D721Med (cell line): ENCODE measurements at regions not wholly inside any gene's neighbourhood (a gene's known extent, or its start where the extent isn't known, plus 50 kb on each side); places are given as distances from the start of the nearest gene placed in this dataset.
"Not testable (repeated sequence)": the region's sequence is repeated elsewhere in the genome, so short reads cannot be mapped to it uniquely, and the experiment has no call there.

Experiments used
- DNase-seq: peaks from one replicate; pipeline ENCODE4 v3.0.0; 2011; ENCODE audit warnings: low spot score; ENCODE audit not compliant: insufficient read length
- FAIRE-seq: peaks from 2 replicates; lab custom pipeline; 2011; peaks lifted over from hg19 to GRCh38; lab: Jason Lieb, UNC
- TF ChIP-seq, protein P1 (sequence below): IDR thresholded peaks from 2 replicates; pipeline ENCODE4 v1.5.1; 2012; ENCODE audit warnings: mild to moderate bottlenecking, control low read depth; ENCODE audit not compliant: insufficient read depth; ENCODE audit errors: missing control alignments

DNA sequence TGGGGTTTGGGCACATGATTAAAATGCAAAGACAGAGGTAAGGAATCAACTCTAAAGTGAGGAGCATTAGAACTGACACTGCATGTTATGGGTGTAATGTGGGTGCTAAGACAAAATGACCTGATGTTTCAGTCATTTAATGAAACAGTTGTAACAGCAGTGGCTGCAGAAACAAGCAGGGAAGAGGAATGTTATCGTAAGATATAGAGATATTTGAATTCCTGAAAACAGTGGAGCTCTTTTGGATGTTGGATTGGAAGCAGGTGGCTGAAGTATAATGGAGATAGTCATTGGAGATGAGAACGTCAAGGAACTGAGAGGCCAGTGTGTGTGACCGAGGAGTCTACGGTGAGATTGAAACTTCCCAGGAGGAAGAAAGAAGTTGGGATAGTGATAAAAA is 1065.2 kb downstream of the ZPLD1 start:
- DNase-seq: no peak
- TF ChIP-seq, protein P1, sequence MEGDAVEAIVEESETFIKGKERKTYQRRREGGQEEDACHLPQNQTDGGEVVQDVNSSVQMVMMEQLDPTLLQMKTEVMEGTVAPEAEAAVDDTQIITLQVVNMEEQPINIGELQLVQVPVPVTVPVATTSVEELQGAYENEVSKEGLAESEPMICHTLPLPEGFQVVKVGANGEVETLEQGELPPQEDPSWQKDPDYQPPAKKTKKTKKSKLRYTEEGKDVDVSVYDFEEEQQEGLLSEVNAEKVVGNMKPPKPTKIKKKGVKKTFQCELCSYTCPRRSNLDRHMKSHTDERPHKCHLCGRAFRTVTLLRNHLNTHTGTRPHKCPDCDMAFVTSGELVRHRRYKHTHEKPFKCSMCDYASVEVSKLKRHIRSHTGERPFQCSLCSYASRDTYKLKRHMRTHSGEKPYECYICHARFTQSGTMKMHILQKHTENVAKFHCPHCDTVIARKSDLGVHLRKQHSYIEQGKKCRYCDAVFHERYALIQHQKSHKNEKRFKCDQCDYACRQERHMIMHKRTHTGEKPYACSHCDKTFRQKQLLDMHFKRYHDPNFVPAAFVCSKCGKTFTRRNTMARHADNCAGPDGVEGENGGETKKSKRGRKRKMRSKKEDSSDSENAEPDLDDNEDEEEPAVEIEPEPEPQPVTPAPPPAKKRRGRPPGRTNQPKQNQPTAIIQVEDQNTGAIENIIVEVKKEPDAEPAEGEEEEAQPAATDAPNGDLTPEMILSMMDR: no peak
- FAIRE-seq: no peak

DNA sequence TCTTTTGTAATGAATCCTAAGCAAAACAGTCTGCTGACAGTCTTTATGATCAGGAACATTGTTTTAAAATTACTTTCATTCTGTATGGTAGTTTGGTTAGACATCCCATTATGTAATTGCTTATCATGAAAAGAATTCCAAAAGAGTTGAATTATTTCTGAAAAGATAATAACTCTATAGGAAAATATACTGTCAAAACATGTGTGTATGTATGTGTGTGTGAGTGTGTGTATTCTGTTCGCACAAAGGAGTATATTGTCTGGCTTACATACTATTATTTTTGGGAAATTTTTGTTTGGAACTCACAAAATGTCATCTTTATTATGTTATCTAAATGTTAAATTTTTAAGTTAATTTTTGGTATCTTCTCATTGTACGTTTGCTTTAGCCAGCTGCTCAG is 1075.9 kb downstream of the ZPLD1 start:
- no peak for DNase-seq
- TF ChIP-seq, protein P1: no peak
- FAIRE-seq: no peak

DNA sequence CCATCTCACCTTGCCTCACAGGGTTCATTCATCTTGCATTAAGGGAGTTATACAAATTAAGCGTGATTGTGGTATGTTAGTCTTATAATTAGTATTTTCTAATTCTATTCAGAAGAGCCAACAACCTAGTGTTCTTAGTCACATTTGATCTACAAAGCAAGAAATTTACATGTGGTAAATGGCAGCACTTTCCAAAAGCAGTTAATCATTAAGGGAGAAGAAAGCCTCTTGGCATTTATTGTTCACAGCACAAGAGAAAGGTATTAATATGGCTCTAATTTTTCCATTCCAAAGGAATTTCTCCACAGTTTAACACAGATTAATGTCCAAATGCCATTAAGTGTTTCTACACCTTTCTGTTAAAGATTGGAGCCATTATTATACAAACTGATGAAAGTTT is 1077.1 kb downstream of the ZPLD1 start:
- no peak for FAIRE-seq

DNA sequence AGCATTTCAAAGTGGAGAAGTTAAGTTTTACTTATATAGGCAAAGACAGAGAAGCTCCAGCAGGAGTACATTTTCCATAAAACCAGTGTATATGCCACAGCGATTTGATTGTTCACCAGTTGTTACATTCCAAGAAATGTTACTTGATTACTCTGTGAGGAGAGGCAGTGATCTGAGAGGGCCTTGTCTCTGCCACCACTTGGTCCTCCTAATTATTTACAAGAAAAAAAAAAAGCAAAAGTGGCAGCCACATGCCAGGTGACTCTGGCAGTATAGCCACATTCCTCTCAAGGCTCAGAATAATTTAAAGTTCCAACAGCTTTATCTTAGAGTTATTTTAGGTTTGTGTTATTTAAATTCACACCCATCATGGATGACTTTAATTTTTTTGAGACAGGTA is 1077.8 kb downstream of the ZPLD1 start:
- FAIRE-seq: no peak

More for the DNA sequence above, 1077.1 kb downstream of the ZPLD1 start:
- no peak for DNase-seq
- TF ChIP-seq, protein P1: no peak

DNA sequence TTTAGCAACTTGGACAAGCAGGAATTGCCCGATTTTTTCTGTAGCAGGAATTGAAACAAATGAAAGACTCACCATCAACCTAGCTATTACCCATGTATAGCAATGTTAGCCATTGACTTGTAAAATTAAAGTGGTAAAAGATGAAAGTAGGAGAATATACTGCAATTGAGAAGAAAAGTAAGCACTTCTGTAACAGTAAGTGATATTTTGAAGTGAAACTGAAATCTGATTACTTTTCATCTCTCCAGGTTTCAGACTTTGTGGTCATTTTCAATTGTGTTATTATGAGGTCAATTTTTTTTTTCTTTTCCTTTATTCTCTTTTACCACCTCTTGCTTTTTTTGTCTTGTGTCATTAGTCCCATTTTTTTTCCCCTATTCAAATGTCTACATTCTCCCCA is 1078.2 kb downstream of the ZPLD1 start:
- DNase-seq (no peak), FAIRE-seq (no peak)
- TF ChIP-seq, protein P1: no peak

More for the DNA sequence above, 1077.8 kb downstream of the ZPLD1 start:
- no peak for DNase-seq
- TF ChIP-seq, protein P1: no peak

DNA sequence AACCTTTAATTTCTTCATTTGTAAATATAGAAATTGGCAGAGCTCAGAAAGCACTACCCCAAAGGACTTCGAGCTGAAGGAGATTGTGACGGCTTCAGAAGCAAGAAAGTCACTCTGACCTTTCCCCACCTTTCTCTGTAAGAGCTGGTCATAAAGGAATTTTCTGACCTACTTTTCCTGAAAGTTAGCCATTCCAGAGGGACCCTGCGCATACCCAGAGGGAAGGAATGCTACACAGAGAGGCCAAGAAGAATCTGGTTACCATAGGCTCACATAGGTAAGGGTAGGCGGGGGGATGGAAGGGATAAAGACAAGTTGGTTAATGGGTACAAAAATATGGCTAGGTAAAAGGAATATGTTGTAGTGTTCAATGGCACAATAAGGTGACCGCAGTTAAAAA is 1080.3 kb downstream of the ZPLD1 start:
- TF ChIP-seq, protein P1: no peak
- FAIRE-seq (no peak), DNase-seq (no peak)

DNA sequence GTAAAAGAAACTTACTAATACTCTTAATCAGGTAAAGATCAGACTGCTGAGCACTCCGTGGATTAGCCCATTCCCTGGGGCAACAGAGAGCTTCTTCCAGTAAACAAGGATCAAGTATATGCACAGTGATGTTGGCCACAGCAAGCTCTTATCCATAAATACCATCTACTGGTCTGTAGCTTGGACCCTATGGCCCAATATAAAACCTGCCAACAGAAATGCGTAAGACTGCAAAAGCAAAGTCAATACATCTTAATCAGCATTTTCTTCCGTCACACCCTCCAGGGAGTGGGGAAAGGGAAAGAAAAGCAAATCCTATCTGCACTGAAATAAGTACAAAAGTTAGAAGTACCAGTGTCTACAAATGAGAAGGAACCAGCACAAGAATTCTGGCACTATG is 1082.1 kb downstream of the ZPLD1 start:
- no peak for FAIRE-seq
- DNase-seq: no peak
- TF ChIP-seq, protein P1: no peak

DNA sequence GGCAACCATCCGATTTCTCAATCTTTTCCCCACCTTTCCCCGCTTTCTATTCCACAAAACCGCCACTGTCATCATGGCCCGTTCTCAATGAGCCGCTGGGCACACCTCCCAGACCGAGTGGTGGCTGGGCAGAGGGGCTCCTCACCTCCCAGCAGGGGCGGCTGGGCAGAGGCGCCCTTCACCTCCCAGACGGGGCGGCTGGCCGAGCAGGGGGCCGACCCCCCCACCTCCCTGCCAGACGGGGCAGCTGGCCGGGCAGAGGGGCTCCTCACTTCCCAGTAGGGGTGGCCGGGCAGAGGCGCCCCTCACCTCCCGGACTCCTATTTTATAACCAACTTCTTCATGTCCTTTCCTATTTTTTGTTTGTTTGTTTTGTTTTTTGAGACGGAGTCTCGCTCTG is 1096.5 kb downstream of the ZPLD1 start:
- DNase-seq, FAIRE-seq: not testable (repeated sequence)
